C1 segment of cervical spinal cord (tissue), 14 donors: ENCODE measurements at regions not wholly inside any gene's neighbourhood (a gene's known extent, or its start where the extent isn't known, plus 50 kb on each side); places are given as distances from the start of the nearest gene placed in this dataset.

Source experiments
- DNase-seq, 14 donors: peaks; one replicate each; lab custom pipeline; 2025; lab: John Stamatoyannopoulos, UW

GRCh38 chr2:515441-516127 is 161.6 kb downstream of the TMEM18 start:
- no peak for DNase-seq

GRCh38 chr2:513981-514706 is 163.1 kb downstream of the TMEM18 start:
- no peak for DNase-seq

GRCh38 chr2:510839-511238 is 166.4 kb downstream of the TMEM18 start:
- no peak for DNase-seq

GRCh38 chr2:509888-510287 is 167.3 kb downstream of the TMEM18 start:
- no peak for DNase-seq

GRCh38 chr2:508121-508520 is 169.1 kb downstream of the TMEM18 start:
- DNase-seq: no peak

- DNase-seq: no peak
Observed at GRCh38 chr2:506866-507265, 170.3 kb downstream of the TMEM18 start.

- no peak for DNase-seq
Observed at GRCh38 chr2:506451-506850, 170.8 kb downstream of the TMEM18 start.

- DNase-seq: no peak
Observed at GRCh38 chr2:505941-506340, 171.3 kb downstream of the TMEM18 start.

GRCh38 chr2:503288-503999 is 173.8 kb downstream of the TMEM18 start:
- no peak for DNase-seq

GRCh38 chr2:502831-503230 is 174.4 kb downstream of the TMEM18 start:
- no peak for DNase-seq

GRCh38 chr2:501667-502066 is 175.5 kb downstream of the TMEM18 start:
- no peak for DNase-seq

GRCh38 chr2:501130-501529 is 176.1 kb downstream of the TMEM18 start:
- no peak for DNase-seq

- no peak for DNase-seq
Observed at GRCh38 chr2:499726-500125, 177.5 kb downstream of the TMEM18 start.

- DNase-seq: no peak
Observed at GRCh38 chr2:498493-499178, 178.6 kb downstream of the TMEM18 start.

GRCh38 chr2:497770-498492 is 179.3 kb downstream of the TMEM18 start:
- no peak for DNase-seq

GRCh38 chr2:496729-497128 is 180.5 kb downstream of the TMEM18 start:
- no peak for DNase-seq

GRCh38 chr2:495745-496275 is 181.4 kb downstream of the TMEM18 start:
- DNase-seq: no peak

GRCh38 chr2:494853-495252 is 182.4 kb downstream of the TMEM18 start:
- DNase-seq: no peak

GRCh38 chr2:493228-493627 is 184.0 kb downstream of the TMEM18 start:
- no peak for DNase-seq

GRCh38 chr2:492178-492577 is 185.0 kb downstream of the TMEM18 start:
- DNase-seq: no peak

- DNase-seq: no peak
Observed at GRCh38 chr2:489838-490237, 187.4 kb downstream of the TMEM18 start.
